ENCODE measurements at regions not wholly inside any gene's neighbourhood (a gene's known extent, or its start where the extent isn't known, plus 50 kb on each side); places are given as distances from the start of the nearest gene placed in this dataset.

GRCh38 chr22:49685686-49686085 lies 142.0 kb downstream of the BRD1 start:
- no peak for TF ChIP-seq POLR2A (IDR thresholded peaks at IDR 0.05)
- TF ChIP-seq EP300 (IDR thresholded peaks at IDR 0.05) = no peak
- no peak for TF ChIP-seq CTCF (IDR thresholded peaks at IDR 0.05)
